H1 (cell line): ENCODE measurements at regions not wholly inside any gene's neighbourhood (a gene's known extent, or its start where the extent isn't known, plus 50 kb on each side); places are given as distances from the start of the nearest gene placed in this dataset.

Source experiments
- CTCF ChIP-seq, 3 experiments: IDR thresholded peaks; 1 replicate in 2 of 3; 2 replicates in 1 of 3; pipeline versions ENCODE4 v1.5.1 to v1.6.1; 2011; ENCODE audit warnings: low read length in 3 of 3, mild to moderate bottlenecking in 3 of 3, inconsistent platforms in 2 of 3, low read depth in 1 of 3, moderate library complexity in 1 of 3; ENCODE audit not compliant: insufficient read depth in 1 of 3; ENCODE audit errors: control extremely low read depth in 1 of 3
- E2F6 ChIP-seq: IDR thresholded peaks from 2 replicates; pipeline ENCODE4 v1.6.1; 2012; ENCODE audit warnings: inconsistent platforms
- EP300 ChIP-seq, 2 experiments: IDR thresholded peaks; 1 replicate in 1 of 2; 2 replicates in 1 of 2; pipeline ENCODE4 v1.6.1; 2011 to 2012; ENCODE audit warnings: low read depth in 2 of 2, low read length in 2 of 2, mild to moderate bottlenecking in 2 of 2, borderline replicate concordance in 1 of 2, inconsistent platforms in 1 of 2, moderate library complexity in 1 of 2
- HDAC6 ChIP-seq: IDR thresholded peaks from one replicate; pipeline ENCODE4 v1.7.1; 2012; ENCODE audit warnings: low read depth, mild to moderate bottlenecking, inconsistent platforms, low read length, moderate library complexity
- MAFK ChIP-seq: IDR thresholded peaks from 2 replicates; pipeline ENCODE4 v1.6.1; 2012; ENCODE audit warnings: low read depth, mild to moderate bottlenecking, improper control_type of control experiment, low read length
- SAP30 ChIP-seq: fragments of 300-600 bp; sonication (generic); IDR thresholded peaks from 2 replicates; pipeline ENCODE4 v1.7.1; 2012; ENCODE audit warnings: low read length, moderate library complexity, mild to moderate bottlenecking, inconsistent platforms; ENCODE audit not compliant: insufficient read depth, insufficient replicate concordance
- SIN3A ChIP-seq, 2 experiments: IDR thresholded peaks in 1 of 2; conservative IDR thresholded peaks in 1 of 2; 2 replicates each; pipeline ENCODE4 v1.6.1; 2011 to 2012; ENCODE audit warnings: low read length in 2 of 2, improper control_type of control experiment in 1 of 2, low read depth in 1 of 2, mild to moderate bottlenecking in 1 of 2
- SIX5 ChIP-seq: IDR thresholded peaks from 2 replicates; pipeline ENCODE4 v1.6.1; 2011; ENCODE audit warnings: mild to moderate bottlenecking, low read depth, low read length
- SP1 ChIP-seq: IDR thresholded peaks from 2 replicates; pipeline ENCODE4 v1.6.1; 2011; ENCODE audit warnings: low read depth, low read length
- TEAD4 ChIP-seq: IDR thresholded peaks from 2 replicates; pipeline ENCODE4 v1.6.1; 2012; ENCODE audit warnings: low read depth, low read length, inconsistent platforms, mixed read lengths
- ZNF274 ChIP-seq: IDR thresholded peaks from 2 replicates; pipeline ENCODE4 v1.7.0; 2012; ENCODE audit warnings: low read length, borderline replicate concordance; ENCODE audit errors: extremely low read depth

- no peak for TF ChIP-seq CTCF (IDR thresholded peaks at IDR 0.05; ENCODE audit: control extremely low read depth in 1 of 3, insufficient read depth in 1 of 3, low read depth in 1 of 3, low read length in 3 of 3)
- TF ChIP-seq E2F6: peak; percentile 54
- peak; percentile 95 for TF ChIP-seq TEAD4
- peak; percentile 32 to 96 for TF ChIP-seq EP300 (IDR thresholded peaks at IDR 0.05; ENCODE audit: borderline replicate concordance in 1 of 2, low read depth in 2 of 2, low read length in 2 of 2)
- peak; percentile 82 for TF ChIP-seq SP1
- no peak for TF ChIP-seq HDAC6
- no peak for TF ChIP-seq SIN3A (conservative IDR thresholded peaks at IDR 0.05 in 1 of 2, IDR thresholded peaks at IDR 0.05 in 1 of 2; ENCODE audit: low read depth in 1 of 2, low read length in 2 of 2)
- TF ChIP-seq ZNF274: no peak
- no peak for TF ChIP-seq SAP30
- no peak for TF ChIP-seq SIX5
- peak; percentile 79; the same call in 1 of the 2 replicates for TF ChIP-seq MAFK
Observed at GRCh38 chr7:142365410-142365842, 107.6 kb upstream of the PRSS58 start.
